OCI-LY7 (cell line): ENCODE measurements at regions not wholly inside any gene's neighbourhood (a gene's known extent, or its start where the extent isn't known, plus 50 kb on each side); places are given as distances from the start of the nearest gene placed in this dataset.

Experiments
- BruUV-seq: library from RNA; stranded (reverse); fragments of 400-500 nt; replicated peaks from 2 replicates; lab custom pipeline; 2021; lab: Mats Ljungman, UMichigan
- CTCF ChIA-PET: fragments of 300-600 bp; sonication (Branson Sonifier 250); formaldehyde crosslinking; loops from one replicate; lab custom pipeline; 2022; ENCODE audit warnings: antibody characterized with exemption; ENCODE audit not compliant: unreplicated experiment; lab: Charles Lee
- POLR2A ChIA-PET: fragments of 300-600 bp; sonication (Branson Sonifier 250); formaldehyde crosslinking; loops from one replicate; lab custom pipeline; 2022; ENCODE audit warnings: antibody characterized with exemption; lab: Charles Lee
- DNase-seq: peaks from one replicate; pipeline ENCODE4 v3.0.0-alpha.2; 2015; ENCODE audit warnings: low spot score
- H2AFZ ChIP-seq: fragments of 200-600 bp; sonication (generic), shearing (Covaris generic); 2 replicates; pipeline ENCODE4 v1.6.1; 2014; ENCODE audit warnings: mild to moderate bottlenecking, antibody characterized with exemption, low read length, moderate library complexity
- H3K27ac ChIP-seq: fragments of 200-600 bp; sonication (generic); 2 replicates; pipeline ENCODE4 v1.5.1; 2014; ENCODE audit warnings: mixed run types, low read depth, mild to moderate bottlenecking, moderate library complexity, low read length, inconsistent platforms; ENCODE audit not compliant: poor library complexity, severe bottlenecking
- H3K36me3 ChIP-seq: fragments of 200-600 bp; sonication (generic); 2 replicates; pipeline ENCODE4 v1.6.1; 2014; ENCODE audit warnings: mild to moderate bottlenecking, antibody characterized with exemption, low read length, moderate library complexity, mixed read lengths; ENCODE audit not compliant: insufficient read depth
- H3K4me1 ChIP-seq: fragments of 200-600 bp; sonication (generic); 2 replicates; pipeline ENCODE4 v1.5.1; 2014; ENCODE audit warnings: mild to moderate bottlenecking, low read length; ENCODE audit not compliant: insufficient read depth, poor library complexity, severe bottlenecking
- H3K4me2 ChIP-seq: fragments of 200-600 bp; sonication (generic); 2 replicates; pipeline ENCODE4 v1.6.1; 2014; ENCODE audit warnings: mild to moderate bottlenecking, low read length
- H3K4me3 ChIP-seq: fragments of 200-600 bp; sonication (generic); 2 replicates; pipeline ENCODE4 v1.5.1; 2014; ENCODE audit warnings: mild to moderate bottlenecking, low read depth, low read length; ENCODE audit not compliant: poor library complexity, severe bottlenecking
- H3K79me2 ChIP-seq: fragments of 200-600 bp; sonication (generic); 2 replicates; pipeline ENCODE4 v1.6.1; 2016; ENCODE audit warnings: low read depth, mild to moderate bottlenecking, low read length, moderate library complexity, mixed read lengths; ENCODE audit not compliant: insufficient read depth
- H3K9me2 ChIP-seq: fragments of 200-600 bp; sonication (generic); 2 replicates; pipeline ENCODE4 v1.6.1; 2016; ENCODE audit warnings: mild to moderate bottlenecking, low read length, mixed read lengths; ENCODE audit not compliant: insufficient read depth
- H3K9me3 ChIP-seq: fragments of 200-600 bp; sonication (generic); 2 replicates; pipeline ENCODE4 v1.6.1; 2014; ENCODE audit warnings: mild to moderate bottlenecking, mixed run types, low read length, mixed read lengths
- H4K20me1 ChIP-seq: fragments of 200-600 bp; sonication (generic); 2 replicates; pipeline ENCODE4 v1.6.1; 2014; ENCODE audit warnings: mild to moderate bottlenecking, antibody characterized with exemption, low read length, moderate library complexity, mixed read lengths; ENCODE audit not compliant: insufficient read depth
- CTCF ChIP-seq: fragments of 200-600 bp; sonication (generic); conservative IDR thresholded peaks from 2 replicates; pipeline ENCODE4 v1.5.1; 2014; ENCODE audit warnings: mild to moderate bottlenecking, antibody characterized with exemption, low read length, moderate library complexity, mixed read lengths
- EZH2phosphoT487 ChIP-seq: fragments of 200-600 bp; sonication (generic); IDR thresholded peaks from 2 replicates; pipeline ENCODE4 v1.6.1; 2018; ENCODE audit warnings: low read depth, borderline replicate concordance, mild to moderate bottlenecking, mixed run types, antibody characterized with exemption, low read length, moderate library complexity, mixed read lengths
- intact Hi-C: fragments of 100-400 bp; cut with micrococcal nuclease; formaldehyde crosslinking; loops from one replicate; pipeline ENCODE4 v1.10.0; 2022; ENCODE audit not compliant: unreplicated experiment

- no peak overlapping the region for H3K27ac ChIP-seq
- no peaks in the 10 kb centered on the region for H3K36me3 ChIP-seq
- TF ChIP-seq CTCF (no peak), EZH2phosphoT487 (no peak)
- H4K20me1 ChIP-seq: no peaks in the 10 kb centered on the region
- CTCF ChIA-PET: no interaction called here
- H2AFZ ChIP-seq: no peak overlapping the region
- POLR2A ChIA-PET: no interaction called here
- no peaks in the 10 kb centered on the region for H3K79me2 ChIP-seq
- no peak for DNase-seq
- no TSS peak for BruUV-seq
- no peak overlapping the region for H3K4me3 ChIP-seq
- no peak overlapping the region for H3K4me2 ChIP-seq
- no peaks in the 10 kb centered on the region for H3K9me2 ChIP-seq
- no peaks in the 10 kb centered on the region for H3K4me1 ChIP-seq
- intact Hi-C loops: no loop called here
- no peaks in the 10 kb centered on the region for H3K9me3 ChIP-seq
Observed at GRCh38 chr5:39822020-39822419, 397.2 kb upstream of the DAB2 start.

GRCh38 chr5:39816866-39817265 lies 392.1 kb upstream of the DAB2 start:
- Histone ChIP-seq H3K4me2 (no peak overlapping the region), H3K9me3 (no peaks in the 10 kb centered on the region), H3K27ac (no peak overlapping the region), H2AFZ (no peak overlapping the region), H3K36me3 (no peaks in the 10 kb centered on the region), H3K79me2 (no peaks in the 10 kb centered on the region), H3K4me1 (no peaks in the 10 kb centered on the region), H4K20me1 (no peaks in the 10 kb centered on the region), H3K4me3 (no peak overlapping the region), H3K9me2 (no peaks in the 10 kb centered on the region)
- TF ChIP-seq CTCF (no peak), EZH2phosphoT487 (no peak)
- DNase-seq: no peak
- CTCF ChIA-PET: no interaction called here
- POLR2A ChIA-PET: no interaction called here
- no TSS peak for BruUV-seq
- intact Hi-C loops: no loop called here

GRCh38 chr5:39816156-39816845 lies 391.5 kb upstream of the DAB2 start:
- TF ChIP-seq CTCF (no peak), EZH2phosphoT487 (no peak)
- BruUV-seq: no TSS peak
- no peaks in the 10 kb centered on the region for H3K79me2 ChIP-seq
- no peak overlapping the region for H3K4me3 ChIP-seq
- no peak overlapping the region for H3K4me2 ChIP-seq
- intact Hi-C loops: no loop called here
- no peak overlapping the region for H2AFZ ChIP-seq
- H3K36me3 ChIP-seq: no peaks in the 10 kb centered on the region
- DNase-seq: no peak
- no peaks in the 10 kb centered on the region for H3K9me3 ChIP-seq
- no peaks in the 10 kb centered on the region for H4K20me1 ChIP-seq
- POLR2A ChIA-PET: interaction anchor here (0.6 kb wide), 1 partner anchor 9 kb away, joined by 5 read pairs; no protein-coding TSS in a partner anchor
- no peaks in the 10 kb centered on the region for H3K9me2 ChIP-seq
- H3K27ac ChIP-seq: no peak overlapping the region
- CTCF ChIA-PET: no interaction called here
- no peaks in the 10 kb centered on the region for H3K4me1 ChIP-seq
